Endodermal cell (in vitro differentiated cells): ENCODE measurements at regions not wholly inside any gene's neighbourhood (a gene's known extent, or its start where the extent isn't known, plus 50 kb on each side); places are given as distances from the start of the nearest gene placed in this dataset.

ENCODE experiments used
- DNase-seq: peaks from one replicate; pipeline ENCODE4 v3.0.0-alpha.2; 2017
- H3K27ac ChIP-seq: 2 replicates; pipeline ENCODE4 v1.5.1; 2013; ENCODE audit warnings: mild to moderate bottlenecking, low read depth, low read length, moderate library complexity
- H3K27me3 ChIP-seq: 2 replicates; pipeline ENCODE4 v1.6.1; 2013; ENCODE audit warnings: mild to moderate bottlenecking, low read length, moderate library complexity; ENCODE audit not compliant: insufficient read depth, control insufficient read depth, poor library complexity, severe bottlenecking
- H3K36me3 ChIP-seq: 2 replicates; pipeline ENCODE4 v1.7.0; 2013; ENCODE audit warnings: mild to moderate bottlenecking, low read length, moderate library complexity; ENCODE audit not compliant: control insufficient read depth, insufficient read depth
- H3K4me1 ChIP-seq: one replicate; pipeline ENCODE4 v1.7.0; 2013; ENCODE audit warnings: low read length; ENCODE audit not compliant: control insufficient read depth, insufficient read depth
- H3K4me3 ChIP-seq: 2 replicates; pipeline ENCODE4 v1.5.1; 2013; ENCODE audit warnings: mild to moderate bottlenecking, low read length, moderate library complexity
- H3K9ac ChIP-seq: 2 replicates; pipeline ENCODE4 v1.6.1; 2013; ENCODE audit warnings: mild to moderate bottlenecking, low read length, moderate library complexity; ENCODE audit not compliant: poor library complexity, severe bottlenecking; ENCODE audit errors: extremely low read depth
- H3K9me3 ChIP-seq: 2 replicates; pipeline ENCODE4 v1.6.1; 2013; ENCODE audit warnings: mild to moderate bottlenecking, low read length, moderate library complexity; ENCODE audit not compliant: control insufficient read depth
- H3K27ac Mint-ChIP-seq: 2 replicates; pipeline ENCODE4 v1.8.0; 2020; ENCODE audit warnings: mixed read lengths
- H3K27me3 Mint-ChIP-seq: 2 replicates; pipeline ENCODE4 v1.8.0; 2021; ENCODE audit warnings: mild to moderate bottlenecking, mixed read lengths; ENCODE audit not compliant: insufficient read depth
- H3K36me3 Mint-ChIP-seq: 2 replicates; pipeline ENCODE4 v1.8.0; 2020; ENCODE audit warnings: low read depth, mixed read lengths
- H3K4me1 Mint-ChIP-seq: 2 replicates; pipeline ENCODE4 v1.8.0; 2020; ENCODE audit warnings: mixed read lengths
- H3K4me3 Mint-ChIP-seq: 2 replicates; pipeline ENCODE4 v1.8.0; 2020; ENCODE audit warnings: mild to moderate bottlenecking, moderate library complexity, mixed read lengths
- H3K9me3 Mint-ChIP-seq: 2 replicates; pipeline ENCODE4 v1.8.0; 2020; ENCODE audit warnings: mild to moderate bottlenecking, mixed read lengths
- CTCF ChIP-seq: fragments of 200-600 bp; sonication (generic); conservative IDR thresholded peaks from 2 replicates; pipeline ENCODE4 v1.5.0; 2021; ENCODE audit warnings: antibody characterized with exemption, mild to moderate bottlenecking
- WGBS, 2 experiments: methylation state at CpG; one replicate each; pipeline versions ENCODE4 v1.1.5 to v1.1.7; 2013; ENCODE audit warnings: missing lambda C conversion rate in 2 of 2, mixed read lengths in 1 of 2; ENCODE audit not compliant: insufficient coverage in 1 of 2, insufficient read length in 1 of 2; 5-methylcytosine and 5-hydroxymethylcytosine counted together

- no peaks in the 10 kb centered on the region for H3K36me3 Mint-ChIP-seq
- no peaks in the 10 kb centered on the region for H3K9me3 ChIP-seq
- H3K27ac ChIP-seq, result no peak overlapping the region
- no peaks in the 10 kb centered on the region for H3K27me3 ChIP-seq
- no peaks in the 10 kb centered on the region for H3K4me1 ChIP-seq
- H3K4me1 Mint-ChIP-seq, result no peaks in the 10 kb centered on the region
- no peak for DNase-seq
- H3K4me3 ChIP-seq, result no peak overlapping the region
- no peak overlapping the region for H3K4me3 Mint-ChIP-seq
- no peak overlapping the region for H3K9ac ChIP-seq
- no peaks in the 10 kb centered on the region for H3K9me3 Mint-ChIP-seq
- H3K36me3 ChIP-seq, result no peaks in the 10 kb centered on the region
- WGBS, 2 experiments, result 93% methylated on average over 2 of the region's 2 CpGs; no CpG with 5 or more reads in 1 of the 2 experiments
- no peak overlapping the region for H3K27ac Mint-ChIP-seq
- no peaks in the 10 kb centered on the region for H3K27me3 Mint-ChIP-seq
- TF ChIP-seq CTCF, result no peak
These were observed 388.9 kb upstream of the MAP3K7 start for GRCh38 chr6:90975741-90976140.

DNA sequence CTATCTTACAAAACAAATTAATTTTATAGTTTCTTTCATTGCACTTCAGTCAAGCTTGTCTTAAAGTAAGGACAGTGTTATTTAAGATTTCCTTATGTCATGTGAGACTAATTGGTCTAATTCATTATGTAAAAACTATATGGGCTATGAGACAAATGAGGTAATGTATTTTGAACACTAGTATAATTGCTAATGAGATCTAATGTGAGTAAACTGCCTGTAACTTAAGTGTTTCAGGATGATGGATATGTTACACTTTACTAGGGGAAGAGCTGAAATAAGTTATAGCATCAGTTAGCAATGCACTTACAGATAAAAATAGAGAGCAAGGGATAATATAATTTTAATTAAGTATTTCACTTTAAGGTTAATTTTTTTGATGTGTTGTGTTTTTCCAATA, 386.3 kb upstream of the MAP3K7 start:
- no peak for DNase-seq
- Mint-ChIP-seq H3K27me3 (peaks cover 2% of the 10 kb centered on the region), H3K4me1 (no peaks in the 10 kb centered on the region)

GRCh38 chr6:90970672-90971071, 383.8 kb upstream of the MAP3K7 start:
- Mint-ChIP-seq H3K27ac (no peak overlapping the region), H3K36me3 (no peaks in the 10 kb centered on the region), H3K4me1 (no peaks in the 10 kb centered on the region), H3K4me3 (no peak overlapping the region), H3K9me3 (no peaks in the 10 kb centered on the region), H3K27me3 (peaks cover 2% of the 10 kb centered on the region)
- Histone ChIP-seq H3K9me3 (peaks cover 6% of the 10 kb centered on the region), H3K36me3 (no peaks in the 10 kb centered on the region), H3K27ac (no peak overlapping the region), H3K4me3 (no peak overlapping the region), H3K9ac (no peak overlapping the region), H3K4me1 (no peaks in the 10 kb centered on the region), H3K27me3 (no peaks in the 10 kb centered on the region)
- TF ChIP-seq CTCF, result no peak
- no peak for DNase-seq

More for the DNA sequence above, 386.3 kb upstream of the MAP3K7 start:
- Histone ChIP-seq H3K9ac (no peak overlapping the region), H3K27me3 (no peaks in the 10 kb centered on the region), H3K27ac (no peak overlapping the region), H3K4me3 (no peak overlapping the region), H3K9me3 (peaks cover 6% of the 10 kb centered on the region), H3K36me3 (no peaks in the 10 kb centered on the region), H3K4me1 (no peaks in the 10 kb centered on the region)
- no peaks in the 10 kb centered on the region for H3K9me3 Mint-ChIP-seq
- H3K4me3 Mint-ChIP-seq, result no peak overlapping the region
- no peak for TF ChIP-seq CTCF
- H3K27ac Mint-ChIP-seq, result no peak overlapping the region
- no peaks in the 10 kb centered on the region for H3K36me3 Mint-ChIP-seq
